ENCODE measurements at regions not wholly inside any gene's neighbourhood (a gene's known extent, or its start where the extent isn't known, plus 50 kb on each side); places are given as distances from the start of the nearest gene placed in this dataset.
A peak's percentile ranks its signal among the peaks of the same experiment; 100 is the strongest.
"Not testable (repeated sequence)": the region's sequence is repeated elsewhere in the genome, so short reads cannot be mapped to it uniquely, and the experiment has no call there.

- H3K27me3 ChIP-seq (ENCODE audit: control insufficient read depth in 1 of 2, insufficient read depth in 2 of 2, low read length in 1 of 2): no peaks in the 10 kb centered on the region
- H3K36me3 ChIP-seq (ENCODE audit: control insufficient read depth in 1 of 2, insufficient read depth in 2 of 2, low read length in 1 of 2): no peaks in the 10 kb centered on the region
- no peak overlapping the region for H3K27ac ChIP-seq (ENCODE audit: low read depth in 1 of 2, low read length in 2 of 2)
- no peaks in the 10 kb centered on the region for H3K4me1 ChIP-seq (ENCODE audit: control insufficient read depth in 1 of 2, insufficient read depth in 2 of 2, low read length in 2 of 2)
- H3K9me3 ChIP-seq (ENCODE audit: control insufficient read depth, low read length): no peaks in the 10 kb centered on the region
- ATAC-seq (ENCODE audit: low FRiP score) (peak; percentile 48), DNase-seq (no peak)
- intact Hi-C loops (cut with DNase I): no loop called here
- H3K4me3 ChIP-seq (ENCODE audit: low read length in 2 of 2): no peak overlapping the region
- 63 to 67% methylated on average over 13 to 19 of the region's 19 CpGs for WGBS, 2 donors
These were observed 520.8 kb downstream of the REEP3 start for GRCh38 chr10:64041989-64042490.

GRCh38 chr10:64044098-64044497 is 522.9 kb downstream of the REEP3 start:
- H3K27me3 ChIP-seq (ENCODE audit: control insufficient read depth in 1 of 2, insufficient read depth in 2 of 2, low read length in 1 of 2): no peaks in the 10 kb centered on the region
- intact Hi-C loops (cut with DNase I): no loop called here
- H3K36me3 ChIP-seq (ENCODE audit: control insufficient read depth in 1 of 2, insufficient read depth in 2 of 2, low read length in 1 of 2): no peaks in the 10 kb centered on the region
- H3K9me3 ChIP-seq (ENCODE audit: control insufficient read depth, low read length): no peaks in the 10 kb centered on the region
- no peak overlapping the region for H3K4me3 ChIP-seq (ENCODE audit: low read length in 2 of 2)
- ATAC-seq (ENCODE audit: low FRiP score): no peak
- WGBS, 2 donors: 97 to 100% methylated on average over 2 of the region's 2 CpGs
- DNase-seq: no peak
- no peak overlapping the region for H3K27ac ChIP-seq (ENCODE audit: low read depth in 1 of 2, low read length in 2 of 2)
- no peaks in the 10 kb centered on the region for H3K4me1 ChIP-seq (ENCODE audit: control insufficient read depth in 1 of 2, insufficient read depth in 2 of 2, low read length in 2 of 2)

GRCh38 chr10:64044957-64045632 is 523.9 kb downstream of the REEP3 start:
- ATAC-seq (ENCODE audit: low FRiP score); H3K36me3 ChIP-seq (ENCODE audit: control insufficient read depth in 1 of 2, insufficient read depth in 2 of 2, low read length in 1 of 2); H3K27me3 ChIP-seq (ENCODE audit: control insufficient read depth in 1 of 2, insufficient read depth in 2 of 2, low read length in 1 of 2); DNase-seq; H3K4me1 ChIP-seq (ENCODE audit: control insufficient read depth in 1 of 2, insufficient read depth in 2 of 2, low read length in 2 of 2); intact Hi-C loops (cut with DNase I); H3K4me3 ChIP-seq (ENCODE audit: low read length in 2 of 2); H3K27ac ChIP-seq (ENCODE audit: low read depth in 1 of 2, low read length in 2 of 2); H3K9me3 ChIP-seq (ENCODE audit: control insufficient read depth, low read length): not testable (repeated sequence)
- WGBS, 2 donors: 94 to 95% methylated on average over 16 of the region's 16 CpGs

- H3K9me3 ChIP-seq (ENCODE audit: control insufficient read depth, low read length): no peaks in the 10 kb centered on the region
- no peaks in the 10 kb centered on the region for H3K27me3 ChIP-seq (ENCODE audit: control insufficient read depth in 1 of 2, insufficient read depth in 2 of 2, low read length in 1 of 2)
- intact Hi-C loops (cut with DNase I): no loop called here
- H3K27ac ChIP-seq (ENCODE audit: low read depth in 1 of 2, low read length in 2 of 2): no peak overlapping the region
- no peaks in the 10 kb centered on the region for H3K4me1 ChIP-seq (ENCODE audit: control insufficient read depth in 1 of 2, insufficient read depth in 2 of 2, low read length in 2 of 2)
- DNase-seq (no peak), ATAC-seq (ENCODE audit: low FRiP score) (no peak)
- no peak overlapping the region for H3K4me3 ChIP-seq (ENCODE audit: low read length in 2 of 2)
- no peaks in the 10 kb centered on the region for H3K36me3 ChIP-seq (ENCODE audit: control insufficient read depth in 1 of 2, insufficient read depth in 2 of 2, low read length in 1 of 2)
These were observed 533.2 kb downstream of the REEP3 start for GRCh38 chr10:64054392-64054791.

- Histone ChIP-seq H3K27ac (ENCODE audit: low read depth in 1 of 2, low read length in 2 of 2) (no peak overlapping the region), H3K4me3 (ENCODE audit: low read length in 2 of 2) (no peak overlapping the region), H3K9me3 (ENCODE audit: control insufficient read depth, low read length) (no peaks in the 10 kb centered on the region), H3K36me3 (ENCODE audit: control insufficient read depth in 1 of 2, insufficient read depth in 2 of 2, low read length in 1 of 2) (no peaks in the 10 kb centered on the region), H3K27me3 (ENCODE audit: control insufficient read depth in 1 of 2, insufficient read depth in 2 of 2, low read length in 1 of 2) (no peaks in the 10 kb centered on the region), H3K4me1 (ENCODE audit: control insufficient read depth in 1 of 2, insufficient read depth in 2 of 2, low read length in 2 of 2) (no peaks in the 10 kb centered on the region)
- 67 to 74% methylated on average over 1 of the region's 1 CpG for WGBS, 2 donors
- intact Hi-C loops (cut with DNase I): no loop called here
- no peak for ATAC-seq (ENCODE audit: low FRiP score)
- DNase-seq: no peak
These were observed 538.7 kb downstream of the REEP3 start for GRCh38 chr10:64059884-64060283.

- Histone ChIP-seq H3K36me3 (ENCODE audit: control insufficient read depth in 1 of 2, insufficient read depth in 2 of 2, low read length in 1 of 2) (no peaks in the 10 kb centered on the region), H3K9me3 (ENCODE audit: control insufficient read depth, low read length) (no peaks in the 10 kb centered on the region), H3K27me3 (ENCODE audit: control insufficient read depth in 1 of 2, insufficient read depth in 2 of 2, low read length in 1 of 2) (no peaks in the 10 kb centered on the region), H3K27ac (ENCODE audit: low read depth in 1 of 2, low read length in 2 of 2) (no peak overlapping the region), H3K4me1 (ENCODE audit: control insufficient read depth in 1 of 2, insufficient read depth in 2 of 2, low read length in 2 of 2) (no peaks in the 10 kb centered on the region), H3K4me3 (ENCODE audit: low read length in 2 of 2) (no peak overlapping the region)
- intact Hi-C loops (cut with DNase I): no loop called here
- 71 to 79% methylated on average over 7 of the region's 7 CpGs for WGBS, 2 donors
- DNase-seq (no peak), ATAC-seq (ENCODE audit: low FRiP score) (no peak)
These were observed 539.2 kb downstream of the REEP3 start for GRCh38 chr10:64060389-64060788.

- H3K9me3 ChIP-seq (ENCODE audit: control insufficient read depth, low read length): no peaks in the 10 kb centered on the region
- intact Hi-C loops (cut with DNase I): no loop called here
- no peaks in the 10 kb centered on the region for H3K27me3 ChIP-seq (ENCODE audit: control insufficient read depth in 1 of 2, insufficient read depth in 2 of 2, low read length in 1 of 2)
- H3K27ac ChIP-seq (ENCODE audit: low read depth in 1 of 2, low read length in 2 of 2): no peak overlapping the region
- H3K4me3 ChIP-seq (ENCODE audit: low read length in 2 of 2): no peak overlapping the region
- WGBS, 2 donors: 64 to 66% methylated on average over 4 of the region's 4 CpGs
- H3K36me3 ChIP-seq (ENCODE audit: control insufficient read depth in 1 of 2, insufficient read depth in 2 of 2, low read length in 1 of 2): no peaks in the 10 kb centered on the region
- peaks cover 0 to 2% of the 10 kb centered on the region in 2 donors for H3K4me1 ChIP-seq (ENCODE audit: control insufficient read depth in 1 of 2, insufficient read depth in 2 of 2, low read length in 2 of 2)
- no peak for DNase-seq
- no peak for ATAC-seq (ENCODE audit: low FRiP score)
These were observed 541.6 kb downstream of the REEP3 start for GRCh38 chr10:64062793-64063192.

- ATAC-seq (ENCODE audit: low FRiP score) (no peak), DNase-seq (no peak)
- WGBS, 2 donors: 1 to 2% methylated on average over 4 of the region's 4 CpGs
- Histone ChIP-seq H3K27ac (ENCODE audit: low read depth in 1 of 2, low read length in 2 of 2) (no peak overlapping the region), H3K27me3 (ENCODE audit: control insufficient read depth in 1 of 2, insufficient read depth in 2 of 2, low read length in 1 of 2) (no peaks in the 10 kb centered on the region), H3K4me1 (ENCODE audit: control insufficient read depth in 1 of 2, insufficient read depth in 2 of 2, low read length in 2 of 2) (peaks cover 2 to 4% of the 10 kb centered on the region in 2 donors), H3K4me3 (ENCODE audit: low read length in 2 of 2) (no peak overlapping the region), H3K36me3 (ENCODE audit: control insufficient read depth in 1 of 2, insufficient read depth in 2 of 2, low read length in 1 of 2) (no peaks in the 10 kb centered on the region), H3K9me3 (ENCODE audit: control insufficient read depth, low read length) (no peaks in the 10 kb centered on the region)
- intact Hi-C loops (cut with DNase I): no loop called here
These were observed 545.9 kb downstream of the REEP3 start for GRCh38 chr10:64067009-64067606.

DNA sequence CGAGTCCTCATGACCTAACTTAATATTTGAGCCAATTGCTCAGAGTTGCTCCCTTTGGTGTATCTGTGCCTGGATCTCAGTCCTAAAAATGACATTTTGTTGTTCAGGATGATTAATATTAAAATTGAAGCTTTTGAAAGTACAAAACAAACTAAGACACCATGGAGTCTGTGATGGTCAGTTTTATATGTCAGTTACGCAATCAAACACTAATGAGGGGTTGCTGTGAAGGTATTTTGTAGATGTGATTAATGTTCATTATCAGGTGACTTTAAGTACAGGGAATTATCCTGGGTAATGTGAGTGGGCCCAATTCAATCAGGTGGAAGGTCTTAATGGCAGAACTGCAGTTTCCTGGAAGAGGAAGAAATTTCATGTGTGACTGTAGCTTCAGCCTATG is 546.7 kb downstream of the REEP3 start:
- no peak overlapping the region for H3K4me3 ChIP-seq (ENCODE audit: low read length in 2 of 2)
- intact Hi-C loops (cut with DNase I): no loop called here
- no peak for DNase-seq
- no peaks in the 10 kb centered on the region for H3K36me3 ChIP-seq (ENCODE audit: control insufficient read depth in 1 of 2, insufficient read depth in 2 of 2, low read length in 1 of 2)
- 92 to 98% methylated on average over 2 of the region's 2 CpGs for WGBS, 2 donors
- no peak overlapping the region for H3K27ac ChIP-seq (ENCODE audit: low read depth in 1 of 2, low read length in 2 of 2)
- H3K9me3 ChIP-seq (ENCODE audit: control insufficient read depth, low read length): no peaks in the 10 kb centered on the region
- no peak for ATAC-seq (ENCODE audit: low FRiP score)
- peaks cover 2 to 4% of the 10 kb centered on the region in 2 donors for H3K4me1 ChIP-seq (ENCODE audit: control insufficient read depth in 1 of 2, insufficient read depth in 2 of 2, low read length in 2 of 2)
- H3K27me3 ChIP-seq (ENCODE audit: control insufficient read depth in 1 of 2, insufficient read depth in 2 of 2, low read length in 1 of 2): no peaks in the 10 kb centered on the region

All from aorta (tissue), 5 donors.